ENCODE measurements at regions not wholly inside any gene's neighbourhood (a gene's known extent, or its start where the extent isn't known, plus 50 kb on each side); places are given as distances from the start of the nearest gene placed in this dataset.
A peak's percentile ranks its signal among the peaks of the same experiment; 100 is the strongest.

DNA sequence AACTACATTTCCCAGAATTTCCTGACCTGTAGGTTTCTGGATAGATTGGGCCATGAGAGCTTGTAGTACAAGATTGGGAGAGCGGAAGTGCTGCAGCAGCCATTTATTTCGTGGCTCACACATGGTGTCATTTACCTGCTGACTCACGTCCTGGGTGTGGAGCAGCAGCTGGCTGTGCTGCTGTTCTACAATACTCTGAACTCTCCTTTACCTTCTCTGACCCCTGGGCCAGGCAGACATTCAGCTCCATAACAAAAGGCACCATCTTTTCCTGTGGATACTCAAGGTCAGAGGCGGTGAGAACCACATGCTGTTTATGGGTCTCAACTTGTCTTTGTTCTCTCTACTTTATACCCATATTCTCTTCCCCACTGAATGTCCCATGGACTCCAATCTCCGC lies 490.2 kb downstream of the IGSF11 start (continued):
- TF ChIP-seq, protein P1, sequence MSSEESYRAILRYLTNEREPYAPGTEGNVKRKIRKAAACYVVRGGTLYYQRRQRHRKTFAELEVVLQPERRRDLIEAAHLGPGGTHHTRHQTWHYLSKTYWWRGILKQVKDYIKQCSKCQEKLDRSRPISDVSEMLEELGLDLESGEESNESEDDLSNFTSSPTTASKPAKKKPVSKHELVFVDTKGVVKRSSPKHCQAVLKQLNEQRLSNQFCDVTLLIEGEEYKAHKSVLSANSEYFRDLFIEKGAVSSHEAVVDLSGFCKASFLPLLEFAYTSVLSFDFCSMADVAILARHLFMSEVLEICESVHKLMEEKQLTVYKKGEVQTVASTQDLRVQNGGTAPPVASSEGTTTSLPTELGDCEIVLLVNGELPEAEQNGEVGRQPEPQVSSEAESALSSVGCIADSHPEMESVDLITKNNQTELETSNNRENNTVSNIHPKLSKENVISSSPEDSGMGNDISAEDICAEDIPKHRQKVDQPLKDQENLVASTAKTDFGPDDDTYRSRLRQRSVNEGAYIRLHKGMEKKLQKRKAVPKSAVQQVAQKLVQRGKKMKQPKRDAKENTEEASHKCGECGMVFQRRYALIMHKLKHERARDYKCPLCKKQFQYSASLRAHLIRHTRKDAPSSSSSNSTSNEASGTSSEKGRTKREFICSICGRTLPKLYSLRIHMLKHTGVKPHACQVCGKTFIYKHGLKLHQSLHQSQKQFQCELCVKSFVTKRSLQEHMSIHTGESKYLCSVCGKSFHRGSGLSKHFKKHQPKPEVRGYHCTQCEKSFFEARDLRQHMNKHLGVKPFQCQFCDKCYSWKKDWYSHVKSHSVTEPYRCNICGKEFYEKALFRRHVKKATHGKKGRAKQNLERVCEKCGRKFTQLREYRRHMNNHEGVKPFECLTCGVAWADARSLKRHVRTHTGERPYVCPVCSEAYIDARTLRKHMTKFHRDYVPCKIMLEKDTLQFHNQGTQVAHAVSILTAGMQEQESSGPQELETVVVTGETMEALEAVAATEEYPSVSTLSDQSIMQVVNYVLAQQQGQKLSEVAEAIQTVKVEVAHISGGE (CRISPR knock-in tag; IDR thresholded peaks at IDR 0.05): 0 out of 6 replicates have a peak, but pooled peaks of 1 of the 3 experiments have one; percentile 28
- TF ChIP-seq NCOR1 (IDR thresholded peaks at IDR 0.05): 0 out of 2 replicates have a peak, but pooled peaks have one; percentile 7
- TF ChIP-seq, protein P2, sequence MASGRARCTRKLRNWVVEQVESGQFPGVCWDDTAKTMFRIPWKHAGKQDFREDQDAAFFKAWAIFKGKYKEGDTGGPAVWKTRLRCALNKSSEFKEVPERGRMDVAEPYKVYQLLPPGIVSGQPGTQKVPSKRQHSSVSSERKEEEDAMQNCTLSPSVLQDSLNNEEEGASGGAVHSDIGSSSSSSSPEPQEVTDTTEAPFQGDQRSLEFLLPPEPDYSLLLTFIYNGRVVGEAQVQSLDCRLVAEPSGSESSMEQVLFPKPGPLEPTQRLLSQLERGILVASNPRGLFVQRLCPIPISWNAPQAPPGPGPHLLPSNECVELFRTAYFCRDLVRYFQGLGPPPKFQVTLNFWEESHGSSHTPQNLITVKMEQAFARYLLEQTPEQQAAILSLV (tag; IDR thresholded peaks at IDR 0.05): peak; percentile 20; the same call in 1 of the 2 replicates
- TF ChIP-seq BDP1 (IDR thresholded peaks at IDR 0.05; ENCODE audit: insufficient read depth, insufficient read length): no peak
- no peak for TF ChIP-seq RBM17 (IDR thresholded peaks at IDR 0.05; ENCODE audit: borderline replicate concordance, low read depth, low read length)
- TF ChIP-seq ASH1L (IDR thresholded peaks at IDR 0.05; ENCODE audit: borderline replicate concordance, low read depth, partially characterized antibody): no peak
- no peak for TF ChIP-seq ATF1 (CRISPR knock-in tag; IDR thresholded peaks at IDR 0.05)
- TF ChIP-seq ATF1 (tag; IDR thresholded peaks at IDR 0.05): 0 out of 2 replicates have a peak, but pooled peaks have one; percentile 21
- peak; percentile 61; the same call in 1 of the 2 replicates for TF ChIP-seq ZNF644 (tag; IDR thresholded peaks at IDR 0.05; ENCODE audit: low read depth)
- TF ChIP-seq L3MBTL2 (IDR thresholded peaks at IDR 0.05): peak; percentile 41; the same call in 1 of the 2 replicates
- no peak for TF ChIP-seq ZNF583 (CRISPR knock-in tag; IDR thresholded peaks at IDR 0.05)
- no peak for TF ChIP-seq ELF2 (CRISPR knock-in tag; IDR thresholded peaks at IDR 0.05)
- peak; percentile 24; the same call in 1 of the 2 replicates for TF ChIP-seq ESRRA (IDR thresholded peaks at IDR 0.05; ENCODE audit: borderline replicate concordance, low read depth)
- TF ChIP-seq, protein P3, sequence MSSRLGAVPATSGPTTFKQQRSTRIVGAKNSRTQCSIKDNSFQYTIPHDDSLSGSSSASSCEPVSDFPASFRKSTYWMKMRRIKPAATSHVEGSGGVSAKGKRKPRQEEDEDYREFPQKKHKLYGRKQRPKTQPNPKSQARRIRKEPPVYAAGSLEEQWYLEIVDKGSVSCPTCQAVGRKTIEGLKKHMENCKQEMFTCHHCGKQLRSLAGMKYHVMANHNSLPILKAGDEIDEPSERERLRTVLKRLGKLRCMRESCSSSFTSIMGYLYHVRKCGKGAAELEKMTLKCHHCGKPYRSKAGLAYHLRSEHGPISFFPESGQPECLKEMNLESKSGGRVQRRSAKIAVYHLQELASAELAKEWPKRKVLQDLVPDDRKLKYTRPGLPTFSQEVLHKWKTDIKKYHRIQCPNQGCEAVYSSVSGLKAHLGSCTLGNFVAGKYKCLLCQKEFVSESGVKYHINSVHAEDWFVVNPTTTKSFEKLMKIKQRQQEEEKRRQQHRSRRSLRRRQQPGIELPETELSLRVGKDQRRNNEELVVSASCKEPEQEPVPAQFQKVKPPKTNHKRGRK (tag; IDR thresholded peaks at IDR 0.05): no peak

All from K562 (cell line).